ENCODE measurements at regions not wholly inside any gene's neighbourhood (a gene's known extent, or its start where the extent isn't known, plus 50 kb on each side); places are given as distances from the start of the nearest gene placed in this dataset.
"Not testable (repeated sequence)": the region's sequence is repeated elsewhere in the genome, so short reads cannot be mapped to it uniquely, and the experiment has no call there.

DNA sequence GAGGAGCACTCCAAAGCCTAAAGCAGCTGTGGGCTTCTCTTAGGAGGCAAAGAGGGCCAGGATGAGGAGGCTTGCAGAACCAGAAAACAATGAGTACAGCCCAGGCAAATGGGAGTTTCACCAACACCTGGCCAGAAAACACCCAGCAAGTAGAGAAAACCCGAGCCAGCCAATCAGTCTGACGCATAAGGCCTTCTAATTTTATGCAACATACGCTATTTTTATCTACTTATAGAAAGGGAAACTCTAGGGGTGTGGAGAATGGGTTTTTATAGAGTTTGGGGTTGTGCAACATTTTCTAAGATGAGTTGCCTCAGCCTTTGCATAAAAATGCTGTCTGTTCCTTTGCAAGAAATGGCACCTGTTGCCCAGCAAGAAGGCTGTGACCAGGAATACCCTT, 529.0 kb upstream of the CDH5 start:
- DNase-seq (ENCODE audit: low read depth), result no peak

DNA sequence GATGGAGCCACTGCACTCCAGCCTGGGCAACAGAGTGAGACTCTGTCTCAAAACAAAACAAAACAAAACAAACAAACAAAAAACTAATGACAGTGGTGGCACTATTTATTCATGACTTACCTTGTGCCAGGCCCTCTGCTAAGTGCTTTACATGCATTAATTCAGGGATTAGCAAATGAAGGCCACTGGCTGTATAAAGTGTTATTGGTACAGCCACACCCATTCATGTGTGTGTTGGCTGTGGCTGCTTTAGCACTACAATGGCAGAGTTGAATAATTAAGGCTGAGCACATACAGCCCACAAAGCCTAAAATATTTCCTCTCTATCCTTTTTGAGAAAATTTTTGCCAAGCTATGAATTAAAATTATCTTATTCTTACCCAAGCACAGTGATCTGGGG, 531.8 kb upstream of the CDH5 start:
- no peak for DNase-seq (ENCODE audit: low read depth)

DNA sequence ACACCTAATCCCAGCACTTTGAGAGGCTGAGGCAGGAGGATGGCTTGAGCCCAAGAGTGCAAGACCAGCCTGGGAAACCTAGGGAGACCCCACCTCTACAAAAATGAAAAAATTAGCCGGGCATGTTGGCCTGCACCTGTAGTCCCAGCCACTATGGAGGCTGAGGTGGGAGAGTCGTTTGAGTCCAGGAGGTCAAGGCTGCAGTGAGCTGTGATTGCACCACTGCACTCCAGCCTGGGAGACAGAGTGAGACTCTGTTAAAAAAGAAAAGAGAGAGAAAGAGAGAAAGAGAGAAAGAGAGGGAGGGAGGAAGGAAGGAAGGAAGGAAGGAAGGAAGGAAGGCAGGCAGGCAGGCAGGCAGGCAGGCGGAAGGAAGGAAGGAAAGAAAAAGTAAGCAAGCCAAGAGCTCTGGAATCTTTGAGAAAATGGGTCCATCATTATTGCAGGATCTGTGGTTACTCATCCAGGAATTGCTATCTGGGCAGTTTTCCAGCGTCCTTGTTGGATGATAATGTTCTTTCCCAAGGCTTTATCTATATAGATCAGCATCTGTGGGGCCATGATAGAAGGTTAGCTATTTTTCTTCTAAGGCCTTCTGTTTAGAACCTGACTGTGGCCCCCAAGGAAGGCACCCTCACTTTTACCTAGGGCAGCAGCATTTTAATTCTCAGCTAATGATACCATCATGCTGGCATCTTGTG, 533.2 kb upstream of the CDH5 start:
- no peak for DNase-seq (ENCODE audit: low read depth)

DNA sequence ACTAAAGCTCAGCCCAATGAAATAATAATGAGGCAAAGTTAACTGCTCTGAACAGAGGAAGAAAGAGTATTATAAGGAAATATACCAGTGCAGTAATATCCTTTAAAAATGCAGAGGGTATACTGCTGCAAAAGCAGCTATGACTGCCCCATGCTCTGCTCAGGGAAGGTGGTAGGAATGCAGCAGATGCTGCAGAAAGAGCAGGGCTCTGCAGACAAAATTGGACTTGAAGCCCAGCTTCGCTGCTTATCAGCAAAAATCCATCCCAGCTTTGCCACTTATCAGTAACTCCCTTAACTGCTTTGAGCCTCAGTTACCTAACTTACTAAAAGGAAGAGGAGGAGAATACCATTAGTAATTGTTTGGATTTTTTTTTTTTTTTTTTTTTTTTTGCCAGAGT, 533.8 kb upstream of the CDH5 start:
- DNase-seq (ENCODE audit: low read depth), result no peak

DNA sequence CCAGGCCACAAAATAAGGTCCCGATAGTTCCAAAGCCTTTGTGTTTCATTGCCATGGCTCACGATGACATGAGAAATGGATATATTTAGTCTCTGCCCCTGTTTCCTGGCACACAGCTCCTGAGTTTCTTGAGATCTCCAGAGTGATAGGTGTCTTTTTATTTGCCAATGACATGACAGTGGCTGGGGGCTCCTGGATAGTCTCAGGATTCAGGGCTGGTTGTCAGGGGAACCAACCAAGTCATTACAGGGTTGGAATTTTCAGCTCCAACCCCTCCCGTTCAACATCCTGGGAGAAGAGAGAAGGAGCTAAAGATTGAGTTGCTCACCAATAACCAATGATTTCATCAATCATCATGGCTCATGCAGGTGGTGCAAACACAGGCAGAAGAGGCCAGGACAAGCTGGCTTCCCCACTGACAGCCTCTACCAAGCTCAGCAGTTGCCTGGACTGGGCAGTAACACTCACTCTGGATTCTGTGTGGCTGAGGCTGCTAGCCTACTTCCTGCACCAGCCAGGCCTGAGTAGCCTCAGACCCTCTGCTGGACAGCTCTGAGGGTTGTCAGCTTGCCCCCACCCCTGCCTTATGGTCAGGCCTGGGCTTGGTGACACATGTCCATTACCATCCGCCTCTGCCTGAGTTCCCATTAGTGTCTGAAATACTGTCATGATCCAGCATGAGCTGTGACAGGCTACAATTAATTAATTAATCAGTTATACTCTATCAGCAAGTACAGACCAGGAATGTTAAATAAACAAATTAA, 534.4 kb upstream of the CDH5 start:
- DNase-seq (ENCODE audit: low read depth), result no peak

DNA sequence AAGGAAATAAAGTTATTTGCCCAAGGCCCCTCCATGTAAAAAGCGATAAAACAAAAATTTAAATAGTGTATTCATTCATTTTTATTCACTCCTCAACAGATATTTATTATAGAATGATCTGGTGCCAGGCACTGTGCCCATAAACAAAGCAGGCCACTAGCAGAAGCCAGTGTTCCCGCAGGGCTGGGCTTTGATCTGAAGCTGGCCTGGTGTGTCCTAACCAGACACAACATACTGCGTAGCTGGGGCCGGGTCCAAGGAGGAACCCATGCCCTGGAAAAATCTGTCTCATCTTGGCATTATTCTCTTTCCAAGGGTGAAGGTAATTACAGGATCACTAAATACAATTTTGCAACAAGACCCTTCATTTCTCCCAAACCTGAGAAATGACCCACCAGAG, 537.4 kb upstream of the CDH5 start:
- DNase-seq (ENCODE audit: low read depth), result no peak

DNA sequence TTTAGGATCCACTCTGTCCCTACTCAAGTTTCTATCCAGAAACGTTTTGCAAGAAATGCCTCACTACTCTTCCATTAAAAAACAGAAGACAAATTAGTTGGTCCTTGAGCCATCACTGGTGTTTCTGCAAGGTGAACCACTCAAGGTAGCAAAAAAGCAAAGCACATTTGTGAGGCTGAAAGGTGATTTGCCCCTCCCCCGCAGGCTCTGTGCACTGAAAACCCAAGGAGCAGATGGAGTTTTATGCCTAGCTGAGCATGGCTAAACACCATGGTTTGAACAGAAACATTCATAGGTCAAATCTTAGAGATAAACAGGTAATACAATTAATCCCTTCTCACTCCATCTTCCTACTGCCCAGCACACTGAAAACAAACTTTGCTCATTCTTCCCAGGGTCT, 538.2 kb upstream of the CDH5 start:
- DNase-seq (ENCODE audit: low read depth), result no peak

DNA sequence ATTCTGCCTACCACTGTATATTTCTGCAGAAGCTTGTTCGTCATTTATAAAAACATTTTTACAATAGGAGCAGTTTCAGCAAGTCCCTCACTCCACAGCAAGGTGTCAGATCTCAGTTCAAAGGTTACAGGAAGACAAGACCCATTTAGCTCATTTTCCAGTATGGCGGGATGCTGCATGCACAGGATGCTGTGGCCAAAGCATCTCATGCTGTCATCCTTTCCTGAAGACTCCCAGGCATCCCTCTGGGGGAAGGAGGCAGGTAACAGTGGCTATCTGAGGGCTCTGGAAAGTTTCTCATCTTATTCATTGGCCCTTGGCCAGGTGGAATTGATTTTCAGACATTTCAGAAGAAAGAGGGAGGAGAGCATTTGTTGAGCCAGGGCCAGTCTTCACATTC, 539.3 kb upstream of the CDH5 start:
- no peak for DNase-seq (ENCODE audit: low read depth)

DNA sequence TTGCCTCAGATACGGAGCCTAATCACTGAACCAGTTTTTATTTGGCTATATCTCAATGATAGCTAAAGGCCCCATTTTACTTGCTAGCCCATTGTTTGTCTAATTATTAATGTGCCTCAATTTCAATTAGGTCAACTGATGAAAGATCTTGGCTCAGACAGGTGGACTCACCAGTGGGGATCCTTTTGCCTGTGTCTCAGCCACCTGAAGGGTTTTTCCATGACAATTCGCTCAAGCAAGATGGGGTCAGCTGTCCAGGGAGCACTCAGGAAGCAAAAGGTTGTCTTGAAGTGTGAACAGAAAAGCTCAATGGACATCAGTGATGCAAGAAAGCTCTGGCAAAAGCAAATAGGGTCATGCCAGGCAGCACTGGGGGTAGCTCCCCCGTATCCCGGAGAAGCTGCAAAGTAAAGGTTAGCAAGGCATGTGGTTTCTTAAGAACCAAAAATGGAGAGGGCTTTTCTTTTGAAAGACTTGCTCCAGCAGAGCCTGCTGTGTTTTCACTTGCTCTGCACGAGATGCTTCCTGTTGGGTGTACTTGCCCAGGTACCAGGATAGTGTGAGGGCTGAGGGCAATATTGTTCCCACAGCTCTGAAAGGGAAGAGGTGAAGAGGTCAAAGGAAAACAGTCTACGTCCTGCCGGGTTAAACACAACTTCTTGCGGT, 541.2 kb upstream of the CDH5 start:
- no peak for DNase-seq (ENCODE audit: low read depth)

DNA sequence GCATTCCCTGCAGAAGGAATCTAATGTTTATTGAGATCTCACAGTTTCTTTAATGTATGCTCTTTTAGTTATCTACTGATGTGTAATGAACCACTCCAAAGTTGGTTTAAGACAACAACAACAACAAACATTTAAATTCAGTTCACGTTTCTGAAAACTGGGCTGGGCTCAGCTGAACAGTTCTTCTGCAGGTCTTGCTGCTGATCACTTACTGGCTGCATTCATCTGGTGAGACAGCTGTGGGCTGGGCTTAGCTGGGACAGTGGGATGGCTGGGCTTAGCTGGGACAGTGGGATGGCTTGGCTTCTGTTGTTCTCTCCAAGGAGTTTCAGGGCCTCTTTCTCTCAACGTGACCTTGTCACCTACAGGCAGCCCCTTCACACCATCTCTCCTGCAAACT, 544.3 kb upstream of the CDH5 start:
- DNase-seq (ENCODE audit: low read depth), result no peak

DNA sequence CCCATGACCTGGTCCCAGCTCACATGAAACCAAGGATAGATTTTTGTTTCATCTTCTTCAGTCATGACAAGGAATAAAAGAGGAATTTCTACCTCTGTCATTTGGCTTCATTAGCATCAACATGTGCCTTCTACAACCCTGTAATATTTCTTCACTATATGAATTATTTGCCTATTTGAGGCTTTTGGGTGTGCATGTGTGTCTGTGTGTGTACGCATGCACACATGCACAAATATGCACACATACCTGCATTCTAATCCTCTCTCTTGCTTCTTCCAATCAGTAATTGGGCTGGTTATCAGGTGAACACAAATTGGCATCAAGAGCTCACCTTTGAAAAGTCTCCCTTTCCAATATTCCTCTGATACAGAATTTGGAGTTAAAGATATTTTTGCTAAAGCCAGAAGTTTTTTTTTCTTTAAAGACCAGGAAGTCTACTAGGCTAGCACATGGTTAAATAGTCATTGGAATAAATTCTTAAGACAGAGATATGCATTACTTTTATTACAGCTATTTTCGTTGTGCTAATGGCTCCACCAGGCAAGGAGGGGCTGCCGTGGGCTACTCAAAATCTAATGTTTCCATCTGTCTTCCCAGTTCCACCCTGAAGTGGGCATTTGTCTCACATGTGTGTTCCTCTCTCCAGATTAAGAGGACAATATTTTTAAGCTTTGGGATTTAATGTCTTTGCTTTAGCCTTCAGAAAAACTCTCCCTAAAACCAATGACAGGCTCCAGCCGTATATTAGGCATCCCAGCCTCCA, 547.2 kb upstream of the CDH5 start:
- DNase-seq (ENCODE audit: low read depth), result no peak

DNA sequence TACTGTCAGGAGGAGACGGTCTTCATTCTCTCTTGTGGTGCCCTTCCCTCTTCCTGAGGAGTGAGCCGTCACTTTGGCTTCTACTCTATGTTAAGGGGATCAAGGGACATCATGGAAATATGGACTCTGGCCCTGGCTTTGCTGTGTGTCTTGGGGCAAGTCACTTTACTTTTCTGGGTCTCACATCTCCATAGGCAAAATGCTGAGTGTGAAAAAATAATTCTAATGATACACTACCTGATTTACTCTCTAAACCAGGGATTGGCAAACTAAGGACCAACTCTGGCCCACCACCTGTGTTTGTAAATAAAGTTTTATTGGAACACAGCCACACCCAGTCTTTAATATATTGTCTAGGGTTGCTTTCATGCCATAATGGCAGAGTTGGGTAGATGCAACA, 548.7 kb upstream of the CDH5 start:
- no peak for DNase-seq (ENCODE audit: low read depth)

DNA sequence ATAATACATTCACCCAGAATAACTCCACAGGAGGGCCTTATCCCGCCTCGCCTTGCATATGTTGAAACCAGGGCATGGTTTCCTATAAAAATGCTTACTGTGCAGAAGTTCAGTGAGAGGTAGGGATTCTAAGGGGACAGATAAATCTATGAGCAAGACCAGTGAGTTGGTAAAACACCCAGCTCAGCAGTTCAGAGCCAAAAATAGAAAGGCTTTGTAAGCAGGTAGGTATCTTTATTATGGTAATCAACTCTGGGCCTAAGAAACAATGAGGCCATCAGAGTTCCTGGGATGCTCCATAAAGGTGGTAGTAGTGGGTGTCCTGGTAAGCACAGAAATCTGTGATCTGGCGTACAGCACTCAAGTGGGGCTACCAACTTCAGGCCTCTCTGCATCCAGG, 549.4 kb upstream of the CDH5 start:
- no peak for DNase-seq (ENCODE audit: low read depth)

DNA sequence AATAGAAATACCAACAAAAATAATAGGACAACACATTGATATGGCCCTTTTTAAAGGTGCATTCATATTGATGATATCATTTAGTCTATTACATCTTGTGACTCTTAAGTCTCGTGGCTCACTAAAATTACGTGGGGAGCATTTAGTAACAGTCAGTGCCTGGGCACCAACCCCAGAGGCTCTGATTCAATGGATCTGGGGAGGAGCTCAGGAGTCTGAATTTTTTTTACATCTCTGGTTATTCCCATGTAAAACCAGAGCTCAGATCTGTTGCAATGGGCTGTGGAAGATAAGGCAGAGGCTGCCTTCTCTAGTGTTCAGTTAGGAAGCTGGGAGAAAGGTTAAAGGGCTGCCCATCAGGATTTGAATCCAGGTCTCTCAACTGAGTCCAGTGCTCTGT, 549.9 kb upstream of the CDH5 start:
- DNase-seq (ENCODE audit: low read depth), result no peak

DNA sequence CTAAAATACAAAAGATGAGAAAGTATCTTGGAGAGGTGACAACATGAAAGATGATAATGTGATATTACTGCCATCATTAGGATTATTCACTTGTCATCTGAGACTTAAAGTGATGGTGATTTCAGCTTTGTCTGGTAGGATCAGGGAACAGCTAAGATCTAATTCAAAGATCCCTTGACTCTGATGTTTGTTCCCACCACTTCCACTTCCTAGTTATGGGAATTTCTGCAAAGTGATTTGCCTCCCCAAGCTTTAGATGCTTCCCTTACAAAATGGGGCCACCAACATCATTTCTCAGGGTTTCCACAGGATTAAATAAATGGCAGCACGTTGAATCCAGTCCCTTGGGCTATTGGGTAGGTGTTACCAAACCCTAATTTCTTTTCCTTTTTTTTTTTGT, 550.8 kb upstream of the CDH5 start:
- no peak for DNase-seq (ENCODE audit: low read depth)

DNA sequence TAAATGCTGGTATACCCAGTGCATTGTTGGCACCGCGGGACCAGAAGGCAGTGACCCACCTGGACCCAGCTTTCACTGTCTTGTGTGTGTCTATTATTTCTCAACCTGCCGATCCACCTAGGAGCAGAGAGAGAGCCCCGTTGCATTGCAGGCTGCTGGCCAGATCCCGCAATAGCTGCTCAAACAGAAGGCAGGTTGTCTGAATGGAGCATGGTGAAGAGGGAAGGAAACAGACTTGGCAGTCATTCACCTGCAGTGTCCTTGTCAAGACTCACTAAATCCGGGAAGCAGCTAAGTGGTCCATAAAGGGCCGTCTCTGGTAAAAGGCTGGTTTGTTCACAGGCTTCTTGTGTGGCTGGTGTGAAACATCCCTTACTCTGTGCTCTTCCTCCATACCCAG, 552.6 kb upstream of the CDH5 start:
- DNase-seq (ENCODE audit: low read depth), result not testable (repeated sequence)

DNA sequence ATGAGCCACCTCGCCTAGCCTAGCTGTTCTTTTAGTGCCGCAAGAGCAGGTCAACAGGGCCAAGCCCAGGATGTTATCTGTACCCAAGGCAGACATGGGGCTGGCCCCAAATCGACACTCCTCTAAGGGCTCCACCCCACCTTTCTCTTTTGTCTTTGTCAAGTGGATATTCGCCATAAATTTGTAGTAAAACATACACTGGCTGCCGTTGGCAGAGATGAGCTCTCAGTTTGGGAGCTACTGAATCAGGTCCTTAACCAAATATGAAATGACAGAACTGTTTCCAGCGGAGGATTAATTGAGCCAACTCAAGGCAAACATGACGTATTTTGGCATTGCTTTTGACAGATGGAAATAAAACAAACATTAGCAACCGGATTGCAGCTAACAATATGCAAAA, 556.9 kb upstream of the CDH5 start:
- no peak for DNase-seq (ENCODE audit: low read depth)

DNA sequence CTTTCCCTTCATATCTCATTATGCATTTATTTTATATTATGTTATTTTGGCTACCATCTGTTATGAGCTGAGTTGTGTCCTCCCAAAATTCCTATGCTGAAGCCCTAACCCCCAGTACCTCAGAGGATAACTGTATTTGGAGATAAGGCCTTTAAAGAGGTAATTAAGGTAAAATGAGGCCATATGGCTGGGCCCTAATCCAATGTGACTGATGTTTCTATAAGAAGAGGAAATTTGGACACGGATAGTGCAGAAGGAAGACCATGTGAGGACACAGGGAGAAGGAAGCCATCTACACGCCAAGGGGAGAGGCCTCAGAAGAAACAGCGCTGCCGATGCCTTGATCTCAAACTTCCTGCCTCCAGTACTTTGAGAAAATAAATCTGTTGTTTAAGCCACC, 557.7 kb upstream of the CDH5 start:
- no peak for DNase-seq (ENCODE audit: low read depth)

DNA sequence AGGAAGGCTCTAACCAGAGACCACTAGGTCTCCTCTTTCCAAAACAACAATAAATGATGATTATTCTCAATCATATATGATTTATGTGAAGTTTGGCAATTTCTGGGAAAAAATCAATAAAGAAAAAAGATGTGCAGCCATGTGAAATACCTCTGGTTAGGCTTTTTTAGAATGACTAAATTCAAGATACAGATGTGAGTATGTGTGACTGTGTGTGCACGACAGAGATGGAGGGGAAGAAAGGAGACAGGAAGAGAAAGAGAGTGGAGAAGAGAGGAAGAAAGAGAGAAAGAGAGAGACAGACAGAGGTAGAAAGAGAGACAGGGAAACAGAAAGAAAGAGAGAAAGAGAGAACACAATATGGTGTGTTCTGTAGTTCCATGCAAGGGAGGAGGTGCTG, 558.6 kb upstream of the CDH5 start:
- no peak for DNase-seq (ENCODE audit: low read depth)

DNA sequence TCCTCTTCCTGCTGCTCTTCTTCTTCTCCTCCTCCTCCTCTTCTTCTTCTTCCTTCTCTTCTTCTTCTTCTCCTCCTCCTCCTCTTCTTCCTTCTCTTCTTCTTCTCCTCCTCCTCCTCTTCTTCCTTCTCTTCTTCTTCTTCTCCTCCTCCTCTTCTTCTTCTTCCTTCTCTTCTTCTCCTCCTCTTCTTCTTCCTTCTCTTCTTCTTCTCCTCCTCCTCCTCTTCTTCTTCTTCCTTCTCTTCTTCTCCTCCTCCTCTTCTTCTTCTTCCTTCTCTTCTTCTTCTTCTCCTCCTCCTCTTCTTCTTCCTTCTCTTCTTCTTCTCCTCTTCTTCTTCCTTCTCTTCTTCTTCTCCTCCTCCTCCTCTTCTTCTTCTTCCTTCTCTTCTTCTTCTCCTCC, 560.8 kb upstream of the CDH5 start:
- not testable (repeated sequence) for DNase-seq (ENCODE audit: low read depth)

DNA sequence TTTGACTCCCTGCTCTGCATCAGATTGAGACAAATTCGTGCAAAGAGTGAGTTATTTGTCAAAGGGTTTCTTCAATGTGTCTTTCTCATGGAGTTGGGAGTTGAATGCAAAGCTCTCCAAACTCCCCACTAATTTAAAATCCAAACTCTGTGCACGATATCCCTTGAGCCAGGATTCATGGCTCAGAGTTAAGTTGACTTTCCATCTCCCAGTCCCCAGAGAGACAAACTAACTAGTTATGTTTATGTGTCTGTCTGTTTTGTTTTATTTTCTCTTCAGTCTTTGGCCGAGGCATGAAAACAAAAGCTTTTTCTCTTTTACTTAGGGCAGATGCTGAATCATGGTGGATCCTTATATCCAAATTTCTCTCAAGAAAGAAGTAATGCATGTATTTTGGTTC, 570.0 kb upstream of the CDH5 start:
- no peak for DNase-seq (ENCODE audit: low read depth)

DNA sequence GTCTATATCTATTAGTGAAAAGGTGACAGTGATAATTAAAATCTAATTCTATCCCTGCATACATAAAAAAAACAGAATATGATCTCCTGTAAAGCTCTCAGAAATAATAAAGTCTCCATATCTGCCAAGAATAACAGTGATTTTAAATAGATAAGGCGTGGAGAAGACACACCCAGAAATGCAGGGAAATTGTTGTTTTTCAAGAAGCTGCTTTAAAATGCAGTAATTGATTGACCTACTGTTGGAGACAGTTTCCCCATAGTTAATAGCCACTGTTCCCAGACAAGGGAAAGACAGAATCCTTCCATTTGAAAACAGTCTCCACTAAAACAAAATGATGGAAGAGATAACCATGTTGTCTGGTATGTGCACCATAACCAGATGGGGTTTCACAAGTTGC, 571.5 kb upstream of the CDH5 start:
- no peak for DNase-seq (ENCODE audit: low read depth)

DNA sequence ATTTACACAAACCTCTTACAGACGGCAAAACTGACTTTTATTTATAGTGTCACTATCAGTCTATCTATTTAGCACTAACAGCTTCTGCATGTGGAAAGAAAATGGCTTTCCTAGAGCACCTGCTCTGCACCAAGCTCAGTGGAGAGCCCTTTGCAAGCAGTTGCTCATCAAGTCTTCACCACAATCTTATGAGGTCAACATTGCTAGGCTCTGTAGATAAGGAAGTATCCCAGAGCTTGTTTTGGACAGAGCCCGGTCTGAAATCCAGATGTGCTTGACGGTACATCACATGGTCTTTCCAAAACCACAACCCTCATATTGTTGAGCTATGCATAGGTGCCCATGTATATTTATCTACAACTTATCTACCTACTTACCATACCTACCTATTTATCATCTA, 572.7 kb upstream of the CDH5 start:
- DNase-seq (ENCODE audit: low read depth), result no peak
